ENCODE measurements at regions not wholly inside any gene's neighbourhood (a gene's known extent, or its start where the extent isn't known, plus 50 kb on each side); places are given as distances from the start of the nearest gene placed in this dataset.
"Not testable (repeated sequence)": the region's sequence is repeated elsewhere in the genome, so short reads cannot be mapped to it uniquely, and the experiment has no call there.

DNA sequence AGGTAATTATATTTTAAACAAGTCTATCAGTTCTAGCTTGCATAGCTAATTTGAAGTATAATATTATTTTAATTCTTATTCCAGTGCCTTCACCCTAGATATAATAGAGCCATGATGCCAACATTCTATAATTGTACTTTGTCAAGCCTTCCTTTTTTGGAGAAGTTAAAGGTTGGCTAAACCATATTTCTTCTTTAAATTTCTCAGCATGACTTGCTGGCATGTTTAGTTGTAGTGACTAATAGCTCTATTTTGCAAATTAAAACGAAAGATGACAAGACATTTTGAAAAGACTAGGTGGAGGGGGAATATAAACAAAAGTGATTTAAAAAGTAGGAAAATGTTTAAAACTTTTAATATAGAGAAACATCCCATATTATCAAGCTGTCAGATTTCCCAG lies 400.7 kb downstream of the PSAT1 start:
- Histone ChIP-seq H3K9me3 (no peaks in the 10 kb centered on the region), H3K4me1 (no peaks in the 10 kb centered on the region), H3K27ac (no peak overlapping the region), H3K36me3 (no peaks in the 10 kb centered on the region), H3K4me3 (no peak overlapping the region), H3K27me3 (peaks cover 0 to 8% (median 0%) of the 10 kb centered on the region in 3 donors)
- 29 to 54% (median 45%) methylated on average over 1 of the region's 1 CpG for WGBS, 5 donors
- TF ChIP-seq POLR2A (IDR thresholded peaks at IDR 0.05): no peak
- no peak for TF ChIP-seq POLR2AphosphoS5 (IDR thresholded peaks at IDR 0.05)
- no peak for TF ChIP-seq CTCF (IDR thresholded peaks at IDR 0.05)
- no peak for TF ChIP-seq EP300 (IDR thresholded peaks at IDR 0.05)
- DNase-seq: no peak
- intact Hi-C loops (cut with DNase I; ENCODE audit: low total_unique reads): no loop called here

GRCh38 chr9:78698371-78698770 lies 401.4 kb downstream of the PSAT1 start:
- DNase-seq: no peak
- Histone ChIP-seq H3K27ac (no peak overlapping the region), H3K9me3 (no peaks in the 10 kb centered on the region), H3K36me3 (no peaks in the 10 kb centered on the region), H3K4me1 (no peaks in the 10 kb centered on the region), H3K4me3 (no peak overlapping the region), H3K27me3 (peaks cover 0 to 8% (median 0%) of the 10 kb centered on the region in 3 donors)
- intact Hi-C loops (cut with DNase I; ENCODE audit: low total_unique reads): no loop called here
- no peak for TF ChIP-seq POLR2AphosphoS5 (IDR thresholded peaks at IDR 0.05)
- no peak for TF ChIP-seq CTCF (IDR thresholded peaks at IDR 0.05)
- TF ChIP-seq EP300 (IDR thresholded peaks at IDR 0.05): no peak
- TF ChIP-seq POLR2A (IDR thresholded peaks at IDR 0.05): no peak
- WGBS, 5 donors: 78 to 91% (median 80%) methylated on average over 2 of the region's 2 CpGs

- intact Hi-C loops (cut with DNase I; ENCODE audit: low total_unique reads); H3K36me3 ChIP-seq; DNase-seq; H3K27me3 ChIP-seq; H3K4me1 ChIP-seq; H3K27ac ChIP-seq; H3K9me3 ChIP-seq; H3K4me3 ChIP-seq: not testable (repeated sequence)
- WGBS, 5 donors: 81 to 90% (median 87%) methylated on average over 3 of the region's 3 CpGs
Observed at GRCh38 chr9:78699217-78699616, 402.3 kb downstream of the PSAT1 start.

DNA sequence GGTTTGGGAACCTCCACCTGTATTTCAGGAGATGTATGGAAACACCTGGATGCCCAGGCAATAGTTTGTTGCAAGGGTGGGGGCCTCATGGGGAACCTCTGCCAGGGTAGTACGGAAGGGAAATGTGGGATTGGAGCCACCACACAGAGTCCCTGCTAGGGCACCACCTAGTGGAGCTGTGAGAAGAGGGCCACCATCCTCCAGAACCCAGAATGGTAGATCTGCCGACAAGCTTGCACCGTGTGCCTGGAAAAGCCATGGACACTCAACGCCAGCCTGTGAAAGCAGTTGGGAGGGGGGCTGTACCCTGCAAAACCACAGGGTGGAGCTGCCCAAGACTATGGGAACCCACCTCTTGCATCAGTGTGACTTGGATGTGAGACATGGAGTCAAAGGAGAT lies 407.2 kb downstream of the PSAT1 start:
- H3K27me3 ChIP-seq; H3K4me3 ChIP-seq; intact Hi-C loops (cut with DNase I; ENCODE audit: low total_unique reads); H3K27ac ChIP-seq; DNase-seq; H3K36me3 ChIP-seq; H3K4me1 ChIP-seq; H3K9me3 ChIP-seq: not testable (repeated sequence)
- 63 to 80% (median 73%) methylated on average over 1 to 4 of the region's 4 CpGs for WGBS, 5 donors

DNA sequence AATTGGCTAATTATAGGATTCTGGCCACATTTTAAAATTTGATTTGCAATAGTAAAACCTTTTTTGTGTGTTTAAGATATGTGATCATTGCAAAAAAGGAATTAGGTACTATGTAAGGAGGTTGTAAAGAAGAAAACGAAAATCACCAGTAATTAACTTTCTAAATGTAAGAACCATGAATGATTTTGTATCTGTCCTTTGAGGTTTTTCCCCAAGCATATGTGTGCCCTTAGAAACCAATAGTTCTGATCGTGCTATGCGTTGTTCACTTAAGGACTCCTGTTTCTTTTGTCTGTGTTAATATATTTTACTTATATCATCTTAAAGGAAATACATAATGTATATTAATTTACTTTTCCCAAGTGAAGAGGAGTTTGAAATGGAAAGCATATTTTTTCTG lies 410.2 kb downstream of the PSAT1 start:
- H3K9me3 ChIP-seq: no peaks in the 10 kb centered on the region
- no peak for DNase-seq
- no peaks in the 10 kb centered on the region for H3K36me3 ChIP-seq
- WGBS, 5 donors: 64 to 88% (median 80%) methylated on average over 3 of the region's 3 CpGs
- TF ChIP-seq POLR2AphosphoS5 (IDR thresholded peaks at IDR 0.05) (no peak), POLR2A (IDR thresholded peaks at IDR 0.05) (no peak), EP300 (IDR thresholded peaks at IDR 0.05) (no peak), CTCF (IDR thresholded peaks at IDR 0.05) (no peak)
- no peaks in the 10 kb centered on the region for H3K27me3 ChIP-seq
- no peaks in the 10 kb centered on the region for H3K4me1 ChIP-seq
- H3K27ac ChIP-seq: no peak overlapping the region
- H3K4me3 ChIP-seq: no peak overlapping the region
- intact Hi-C loops (cut with DNase I; ENCODE audit: low total_unique reads): no loop called here

Data from stomach (tissue), 8 donors.